ENCODE measurements at regions not wholly inside any gene's neighbourhood (a gene's known extent, or its start where the extent isn't known, plus 50 kb on each side); places are given as distances from the start of the nearest gene placed in this dataset.
A peak's percentile ranks its signal among the peaks of the same experiment; 100 is the strongest.

DNA sequence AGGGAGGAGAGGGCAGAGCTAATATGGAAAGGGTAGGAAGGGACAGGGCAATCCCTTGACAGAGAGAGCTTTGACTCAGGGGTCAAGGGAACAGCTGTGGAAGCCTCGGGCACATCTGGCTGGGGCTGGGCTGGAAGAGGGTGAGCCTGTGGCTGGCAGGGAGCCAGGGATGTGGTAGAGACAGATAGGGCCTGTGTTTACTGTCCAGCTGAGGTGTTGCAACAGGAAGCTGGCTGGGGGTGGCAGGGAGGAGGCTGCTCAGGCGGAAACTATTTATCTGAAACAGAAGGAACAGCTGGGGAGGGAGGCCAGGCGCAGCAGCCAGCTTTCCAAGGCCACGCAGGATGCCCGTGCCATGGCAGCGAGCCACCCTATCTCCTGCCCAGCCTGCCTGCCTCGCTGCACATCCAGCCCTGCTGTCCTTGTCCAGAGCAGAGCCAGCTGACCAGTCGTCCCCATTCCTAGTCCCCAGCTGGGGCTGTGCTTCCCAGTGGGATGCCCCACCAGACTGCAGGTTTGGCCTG is 264.7 kb downstream of the CYP26B1 start (continued):
- TF ChIP-seq ZNF33A (CRISPR knock-in tag; IDR thresholded peaks at IDR 0.05; ENCODE audit: borderline replicate concordance) (no peak), ATF7-NPFF (CRISPR knock-in tag; IDR thresholded peaks at IDR 0.05; ENCODE audit: low read depth) (peak; percentile 73), SP140L (CRISPR knock-in tag; IDR thresholded peaks at IDR 0.05; ENCODE audit: borderline replicate concordance) (no peak; the same call in 1 of the 2 replicates), PTBP1 (IDR thresholded peaks at IDR 0.05; ENCODE audit: low read depth, low read length, poor library complexity, severe bottlenecking) (peak; percentile 75), ESRRA (CRISPR knock-in tag; IDR thresholded peaks at IDR 0.05; ENCODE audit: low read depth) (peak; percentile 77), ZNF883 (CRISPR knock-in tag; IDR thresholded peaks at IDR 0.05; ENCODE audit: not compliant biosample characterization) (peak; percentile 77), PHB2 (IDR thresholded peaks at IDR 0.05; ENCODE audit: partially characterized antibody) (no peak), GATA4 (IDR thresholded peaks at IDR 0.05; ENCODE audit: borderline replicate concordance, low read depth) (0 out of 2 replicates have a peak, but pooled peaks have one; percentile 34), SNRNP70 (IDR thresholded peaks at IDR 0.05; ENCODE audit: low read depth, low read length) (no peak), SRY (CRISPR knock-in tag; IDR thresholded peaks at IDR 0.05) (peak; percentile 63; the same call in 1 of the 2 replicates), ZNF556 (CRISPR knock-in tag; IDR thresholded peaks at IDR 0.05; ENCODE audit: borderline replicate concordance) (peak; percentile 98), FOXK1 (CRISPR knock-in tag; IDR thresholded peaks at IDR 0.05; ENCODE audit: borderline replicate concordance, low read depth) (peak; percentile 99), ZNF331 (CRISPR knock-in tag; IDR thresholded peaks at IDR 0.05) (peak; percentile 97), ZNF652 (CRISPR knock-in tag; IDR thresholded peaks at IDR 0.05; ENCODE audit: borderline replicate concordance, low read depth) (peak; percentile 30; the same call in 1 of the 2 replicates), NFKB2 (CRISPR knock-in tag; IDR thresholded peaks at IDR 0.05; ENCODE audit: borderline replicate concordance) (peak; percentile 24; the same call in 1 of the 2 replicates), HCFC1 (IDR thresholded peaks at IDR 0.05; ENCODE audit: low read depth, low read length) (no peak), EED (CRISPR knock-in tag; IDR thresholded peaks at IDR 0.05) (no peak), KDM3A (CRISPR knock-in tag; IDR thresholded peaks at IDR 0.05; ENCODE audit: low read depth) (peak; percentile 80; the same call in 1 of the 2 replicates), ZNF207 (IDR thresholded peaks at IDR 0.05; ENCODE audit: borderline replicate concordance) (no peak), ELF3 (CRISPR knock-in tag; IDR thresholded peaks at IDR 0.05) (peak; percentile 99), GZF1 (CRISPR knock-in tag; IDR thresholded peaks at IDR 0.05) (no peak), KDM2A (CRISPR knock-in tag; IDR thresholded peaks at IDR 0.05; ENCODE audit: borderline replicate concordance, low read depth) (no peak; the same call in 1 of the 2 replicates)
- TF ChIP-seq, protein P1, sequence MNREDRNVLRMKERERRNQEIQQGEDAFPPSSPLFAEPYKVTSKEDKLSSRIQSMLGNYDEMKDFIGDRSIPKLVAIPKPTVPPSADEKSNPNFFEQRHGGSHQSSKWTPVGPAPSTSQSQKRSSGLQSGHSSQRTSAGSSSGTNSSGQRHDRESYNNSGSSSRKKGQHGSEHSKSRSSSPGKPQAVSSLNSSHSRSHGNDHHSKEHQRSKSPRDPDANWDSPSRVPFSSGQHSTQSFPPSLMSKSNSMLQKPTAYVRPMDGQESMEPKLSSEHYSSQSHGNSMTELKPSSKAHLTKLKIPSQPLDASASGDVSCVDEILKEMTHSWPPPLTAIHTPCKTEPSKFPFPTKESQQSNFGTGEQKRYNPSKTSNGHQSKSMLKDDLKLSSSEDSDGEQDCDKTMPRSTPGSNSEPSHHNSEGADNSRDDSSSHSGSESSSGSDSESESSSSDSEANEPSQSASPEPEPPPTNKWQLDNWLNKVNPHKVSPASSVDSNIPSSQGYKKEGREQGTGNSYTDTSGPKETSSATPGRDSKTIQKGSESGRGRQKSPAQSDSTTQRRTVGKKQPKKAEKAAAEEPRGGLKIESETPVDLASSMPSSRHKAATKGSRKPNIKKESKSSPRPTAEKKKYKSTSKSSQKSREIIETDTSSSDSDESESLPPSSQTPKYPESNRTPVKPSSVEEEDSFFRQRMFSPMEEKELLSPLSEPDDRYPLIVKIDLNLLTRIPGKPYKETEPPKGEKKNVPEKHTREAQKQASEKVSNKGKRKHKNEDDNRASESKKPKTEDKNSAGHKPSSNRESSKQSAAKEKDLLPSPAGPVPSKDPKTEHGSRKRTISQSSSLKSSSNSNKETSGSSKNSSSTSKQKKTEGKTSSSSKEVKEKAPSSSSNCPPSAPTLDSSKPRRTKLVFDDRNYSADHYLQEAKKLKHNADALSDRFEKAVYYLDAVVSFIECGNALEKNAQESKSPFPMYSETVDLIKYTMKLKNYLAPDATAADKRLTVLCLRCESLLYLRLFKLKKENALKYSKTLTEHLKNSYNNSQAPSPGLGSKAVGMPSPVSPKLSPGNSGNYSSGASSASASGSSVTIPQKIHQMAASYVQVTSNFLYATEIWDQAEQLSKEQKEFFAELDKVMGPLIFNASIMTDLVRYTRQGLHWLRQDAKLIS (CRISPR knock-in tag; IDR thresholded peaks at IDR 0.05) = no peak
- TF ChIP-seq, protein P2, sequence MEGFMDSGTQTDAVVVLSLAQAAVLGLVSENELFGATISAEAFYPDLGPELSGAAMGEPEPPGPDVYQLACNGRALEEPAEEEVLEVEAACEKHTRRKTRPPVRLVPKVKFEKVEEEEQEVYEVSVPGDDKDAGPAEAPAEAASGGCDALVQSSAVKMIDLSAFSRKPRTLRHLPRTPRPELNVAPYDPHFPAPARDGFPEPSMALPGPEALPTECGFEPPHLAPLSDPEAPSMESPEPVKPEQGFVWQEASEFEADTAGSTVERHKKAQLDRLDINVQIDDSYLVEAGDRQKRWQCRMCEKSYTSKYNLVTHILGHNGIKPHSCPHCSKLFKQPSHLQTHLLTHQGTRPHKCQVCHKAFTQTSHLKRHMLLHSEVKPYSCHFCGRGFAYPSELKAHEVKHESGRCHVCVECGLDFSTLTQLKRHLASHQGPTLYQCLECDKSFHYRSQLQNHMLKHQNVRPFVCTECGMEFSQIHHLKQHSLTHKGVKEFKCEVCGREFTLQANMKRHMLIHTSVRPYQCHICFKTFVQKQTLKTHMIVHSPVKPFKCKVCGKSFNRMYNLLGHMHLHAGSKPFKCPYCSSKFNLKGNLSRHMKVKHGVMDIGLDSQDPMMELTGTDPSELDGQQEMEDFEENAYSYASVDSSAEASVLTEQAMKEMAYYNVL (CRISPR knock-in tag; IDR thresholded peaks at IDR 0.05; ENCODE audit: borderline replicate concordance) = peak; percentile 94; the same call in 1 of the 2 replicates
- TF ChIP-seq, protein P3, sequence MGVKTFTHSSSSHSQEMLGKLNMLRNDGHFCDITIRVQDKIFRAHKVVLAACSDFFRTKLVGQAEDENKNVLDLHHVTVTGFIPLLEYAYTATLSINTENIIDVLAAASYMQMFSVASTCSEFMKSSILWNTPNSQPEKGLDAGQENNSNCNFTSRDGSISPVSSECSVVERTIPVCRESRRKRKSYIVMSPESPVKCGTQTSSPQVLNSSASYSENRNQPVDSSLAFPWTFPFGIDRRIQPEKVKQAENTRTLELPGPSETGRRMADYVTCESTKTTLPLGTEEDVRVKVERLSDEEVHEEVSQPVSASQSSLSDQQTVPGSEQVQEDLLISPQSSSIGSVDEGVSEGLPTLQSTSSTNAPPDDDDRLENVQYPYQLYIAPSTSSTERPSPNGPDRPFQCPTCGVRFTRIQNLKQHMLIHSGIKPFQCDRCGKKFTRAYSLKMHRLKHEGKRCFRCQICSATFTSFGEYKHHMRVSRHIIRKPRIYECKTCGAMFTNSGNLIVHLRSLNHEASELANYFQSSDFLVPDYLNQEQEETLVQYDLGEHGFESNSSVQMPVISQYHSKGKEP (CRISPR knock-in tag; IDR thresholded peaks at IDR 0.05) = no peak

Data from HepG2 (cell line).